Chondrocyte (in vitro differentiated cells): ENCODE measurements at regions not wholly inside any gene's neighbourhood (a gene's known extent, or its start where the extent isn't known, plus 50 kb on each side); places are given as distances from the start of the nearest gene placed in this dataset.

Experiments
- DNase-seq: peaks from one replicate; pipeline ENCODE4 v3.0.0; 2021; ENCODE audit warnings: mixed read lengths, low spot score
- H3K27ac Mint-ChIP-seq: one replicate; pipeline ENCODE4 v1.8.0; 2021; ENCODE audit warnings: mild to moderate bottlenecking, moderate library complexity, mixed read lengths; ENCODE audit not compliant: unreplicated experiment
- H3K27me3 Mint-ChIP-seq: 2 replicates; pipeline ENCODE4 v1.8.0; 2021; ENCODE audit warnings: low read depth, mixed read lengths
- H3K36me3 Mint-ChIP-seq: 2 replicates; pipeline ENCODE4 v1.8.0; 2021; ENCODE audit warnings: low read depth, mixed read lengths
- H3K4me1 Mint-ChIP-seq: 2 replicates; pipeline ENCODE4 v1.8.0; 2021; ENCODE audit warnings: low read depth, mild to moderate bottlenecking, mixed read lengths
- H3K4me3 Mint-ChIP-seq: one replicate; pipeline ENCODE4 v1.8.0; 2021; ENCODE audit warnings: mild to moderate bottlenecking, moderate library complexity, mixed read lengths; ENCODE audit not compliant: unreplicated experiment
- H3K9me3 Mint-ChIP-seq: 2 replicates; pipeline ENCODE4 v1.8.0; 2021; ENCODE audit warnings: low read depth, mixed read lengths
- CTCF ChIP-seq: fragments of 200-600 bp; sonication (generic); IDR thresholded peaks from 2 replicates; pipeline ENCODE4 v1.5.0; 2021; ENCODE audit warnings: antibody characterized with exemption, mild to moderate bottlenecking, moderate library complexity

- H3K36me3 Mint-ChIP-seq, result no peaks in the 10 kb centered on the region
- no peak overlapping the region for H3K4me3 Mint-ChIP-seq
- DNase-seq, result no peak
- no peaks in the 10 kb centered on the region for H3K9me3 Mint-ChIP-seq
- no peak for TF ChIP-seq CTCF
- H3K4me1 Mint-ChIP-seq, result peaks cover 61% of the 10 kb centered on the region
- H3K27me3 Mint-ChIP-seq, result no peaks in the 10 kb centered on the region
- H3K27ac Mint-ChIP-seq, result no peak overlapping the region
Measured at GRCh38 chr1:234968451-234968850, 160.2 kb downstream of the TOMM20 start.

GRCh38 chr1:234967121-234967520 is 161.5 kb downstream of the TOMM20 start:
- H3K27ac Mint-ChIP-seq, result no peak overlapping the region
- no peak for TF ChIP-seq CTCF
- no peaks in the 10 kb centered on the region for H3K9me3 Mint-ChIP-seq
- H3K4me1 Mint-ChIP-seq, result peaks cover 71% of the 10 kb centered on the region
- H3K27me3 Mint-ChIP-seq, result no peaks in the 10 kb centered on the region
- DNase-seq, result no peak
- H3K4me3 Mint-ChIP-seq, result no peak overlapping the region
- H3K36me3 Mint-ChIP-seq, result no peaks in the 10 kb centered on the region

- no peak for TF ChIP-seq CTCF
- Mint-ChIP-seq H3K4me3 (no peak overlapping the region), H3K27me3 (no peaks in the 10 kb centered on the region), H3K36me3 (no peaks in the 10 kb centered on the region), H3K9me3 (no peaks in the 10 kb centered on the region), H3K27ac (peak overlapping the region; percentile 58), H3K4me1 (peaks cover 68% of the 10 kb centered on the region)
- DNase-seq, result no peak
Measured at GRCh38 chr1:234965111-234965510, 163.5 kb downstream of the TOMM20 start.

- no peaks in the 10 kb centered on the region for H3K36me3 Mint-ChIP-seq
- no peak overlapping the region for H3K4me3 Mint-ChIP-seq
- no peaks in the 10 kb centered on the region for H3K27me3 Mint-ChIP-seq
- TF ChIP-seq CTCF, result no peak
- peak overlapping the region; percentile 99 for H3K27ac Mint-ChIP-seq
- no peak for DNase-seq
- H3K9me3 Mint-ChIP-seq, result no peaks in the 10 kb centered on the region
- peaks cover 62% of the 10 kb centered on the region for H3K4me1 Mint-ChIP-seq
Measured at GRCh38 chr1:234963904-234964702, 164.5 kb downstream of the TOMM20 start.

- peak overlapping the region; percentile 99 for H3K27ac Mint-ChIP-seq
- H3K9me3 Mint-ChIP-seq, result no peaks in the 10 kb centered on the region
- no peaks in the 10 kb centered on the region for H3K27me3 Mint-ChIP-seq
- TF ChIP-seq CTCF, result no peak
- no peak for DNase-seq
- H3K36me3 Mint-ChIP-seq, result no peaks in the 10 kb centered on the region
- peaks cover 60% of the 10 kb centered on the region for H3K4me1 Mint-ChIP-seq
- peak overlapping the region; percentile 65 for H3K4me3 Mint-ChIP-seq
Measured at GRCh38 chr1:234963180-234963903, 165.3 kb downstream of the TOMM20 start.
